Muscle of back (tissue), 3 donors: ENCODE measurements at regions not wholly inside any gene's neighbourhood (a gene's known extent, or its start where the extent isn't known, plus 50 kb on each side); places are given as distances from the start of the nearest gene placed in this dataset.

Experiments
- DNase-seq, 3 donors: peaks; one replicate each; pipeline versions ENCODE4 v3.0.0 to v3.0.0-alpha.2; 2013

- peak; percentile 80 to 95 (median 92) for DNase-seq
Observed at GRCh38 chr6:150537893-150538292, 61.8 kb upstream of the PLEKHG1 start.

GRCh38 chr6:150539111-150539510 lies 60.6 kb upstream of the PLEKHG1 start:
- DNase-seq, result no peak

- no peak for DNase-seq
Observed at GRCh38 chr6:150539568-150539967, 60.1 kb upstream of the PLEKHG1 start.

GRCh38 chr6:150541576-150541975 lies 58.1 kb upstream of the PLEKHG1 start:
- peak in 1 of 3 donors; percentile 53 for DNase-seq

DNA sequence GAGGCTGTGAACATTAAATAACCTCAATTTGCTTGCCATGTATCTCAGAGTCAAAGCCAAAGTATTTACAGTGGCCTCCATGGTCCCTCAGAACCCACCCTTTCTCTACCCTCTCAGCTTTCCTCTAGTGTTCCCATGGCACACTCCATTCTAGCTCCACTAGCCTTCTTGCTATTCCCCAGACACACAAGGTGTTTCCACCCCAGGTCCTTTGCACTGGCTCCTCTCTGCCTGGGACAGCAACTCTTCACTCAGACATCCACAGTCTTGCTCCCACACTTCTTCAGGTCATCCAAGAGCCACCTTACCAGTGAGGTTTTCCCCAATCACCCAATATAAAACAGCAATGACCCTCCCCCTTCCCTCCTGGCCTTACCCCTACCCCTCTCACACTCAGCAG lies 56.5 kb upstream of the PLEKHG1 start:
- DNase-seq, result no peak

GRCh38 chr6:150544793-150545192 lies 54.9 kb upstream of the PLEKHG1 start:
- DNase-seq, result no peak

DNA sequence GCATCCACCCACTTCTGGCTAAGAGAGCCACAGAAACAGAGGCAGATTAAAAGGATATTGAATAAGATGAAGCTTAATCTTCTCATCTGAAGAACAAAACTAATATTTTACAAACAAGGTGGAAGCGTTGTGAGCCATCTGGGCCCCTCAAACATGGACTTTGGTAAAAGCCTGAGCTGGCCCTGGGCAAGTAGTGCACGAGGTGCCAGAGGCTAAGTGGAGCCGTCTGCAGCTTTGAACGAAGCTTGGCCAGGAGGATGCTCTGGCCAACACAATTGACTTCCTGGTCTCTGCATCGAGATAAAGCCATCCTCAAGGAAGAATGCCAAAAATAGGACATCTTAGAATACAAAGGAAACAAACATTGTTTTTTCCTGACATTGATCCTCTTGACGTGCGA lies 53.2 kb upstream of the PLEKHG1 start:
- DNase-seq, result no peak

- DNase-seq, result peak in 1 of 3 donors; percentile 73
Observed at GRCh38 chr6:150547502-150548222, 52.0 kb upstream of the PLEKHG1 start.

DNA sequence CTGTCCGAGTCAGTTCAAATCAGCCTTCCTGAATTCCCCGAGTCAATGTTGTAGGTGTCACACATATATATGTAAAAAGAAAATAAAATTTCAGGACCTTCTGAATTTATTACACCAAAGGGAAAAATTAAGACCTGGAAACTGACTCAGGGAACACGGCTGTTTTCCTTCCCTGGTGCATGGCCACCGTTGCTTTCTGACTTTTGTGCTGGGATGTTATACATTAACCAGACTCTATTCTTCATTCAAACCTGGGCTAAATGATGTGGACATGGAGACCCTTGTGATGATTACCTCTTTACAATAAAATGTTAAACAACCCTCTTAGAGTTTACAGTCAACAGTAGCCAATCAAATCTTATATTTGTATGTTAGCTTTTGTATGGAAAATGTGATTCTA lies 51.4 kb upstream of the PLEKHG1 start:
- no peak for DNase-seq

DNA sequence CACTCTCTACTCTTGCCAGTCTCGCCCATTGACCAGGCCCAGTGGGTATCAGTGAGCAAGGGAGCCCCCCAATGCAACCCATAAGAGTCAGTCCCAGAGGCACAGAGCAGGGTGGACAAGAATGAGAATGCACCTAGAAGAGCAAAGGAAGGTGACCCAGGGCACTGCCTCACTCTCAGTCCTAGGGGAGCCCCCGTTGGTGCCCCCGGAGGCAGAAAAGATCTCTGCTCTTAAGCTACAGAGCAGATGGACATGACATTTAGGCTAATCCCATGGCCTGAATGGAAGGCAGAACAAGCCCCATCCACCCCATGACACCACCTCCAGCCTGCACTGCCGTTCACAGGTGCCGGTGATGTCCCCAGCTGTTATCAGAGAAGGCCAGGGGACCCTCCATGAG lies 50.7 kb upstream of the PLEKHG1 start:
- no peak for DNase-seq

DNA sequence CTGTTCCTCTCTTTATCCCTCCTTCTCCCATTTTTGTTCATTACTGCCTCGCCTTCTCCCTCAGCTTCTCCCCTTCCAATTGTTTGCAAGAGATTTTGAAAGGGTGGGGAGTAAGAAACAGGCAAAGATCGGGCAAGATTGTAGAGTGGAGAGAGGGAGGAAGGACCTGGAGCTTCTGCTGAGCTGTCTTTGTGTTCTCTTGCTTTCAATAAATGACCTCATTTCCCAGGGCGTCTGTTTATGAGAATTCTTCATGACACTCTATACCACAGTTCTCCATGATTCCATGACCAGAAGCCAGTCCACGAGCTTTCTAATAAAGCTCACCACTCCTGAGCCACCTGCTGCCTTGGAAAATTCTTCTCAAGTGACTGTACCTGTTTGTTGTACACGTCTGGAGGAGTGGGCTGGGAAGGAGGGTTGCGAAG lies 50.0 kb upstream of the PLEKHG1 start:
- no peak for DNase-seq
